HUES64 (cell line): ENCODE measurements at regions not wholly inside any gene's neighbourhood (a gene's known extent, or its start where the extent isn't known, plus 50 kb on each side); places are given as distances from the start of the nearest gene placed in this dataset.

Source experiments
- H3K27ac ChIP-seq: 2 replicates; pipeline ENCODE4 v1.7.0; 2013; ENCODE audit warnings: low read depth, low read length, inconsistent platforms
- H3K27me3 ChIP-seq: 2 replicates; pipeline ENCODE4 v1.6.1; 2013; ENCODE audit warnings: mild to moderate bottlenecking, low read length; ENCODE audit not compliant: insufficient read depth
- H3K36me3 ChIP-seq: 2 replicates; pipeline ENCODE4 v1.6.1; 2013; ENCODE audit warnings: mild to moderate bottlenecking, low read length; ENCODE audit not compliant: insufficient read depth
- H3K4me1 ChIP-seq: 2 replicates; pipeline ENCODE4 v1.6.1; 2013; ENCODE audit warnings: mild to moderate bottlenecking, low read length, moderate library complexity; ENCODE audit not compliant: insufficient read depth
- H3K4me3 ChIP-seq: 2 replicates; pipeline ENCODE4 v1.5.1; 2013; ENCODE audit warnings: mild to moderate bottlenecking, low read length, moderate library complexity
- H3K9ac ChIP-seq: 2 replicates; pipeline ENCODE4 v1.6.1; 2013; ENCODE audit warnings: mild to moderate bottlenecking, low read depth, low read length
- H3K9me3 ChIP-seq: 2 replicates; pipeline ENCODE4 v1.6.1; 2013; ENCODE audit warnings: low read depth, low read length; ENCODE audit not compliant: insufficient read depth
- WGBS: fragments of 150-250, 120-280 bp; methylation state at CpG from one replicate; pipeline ENCODE4 v1.1.7; 2013; ENCODE audit warnings: missing lambda C conversion rate; 5-methylcytosine and 5-hydroxymethylcytosine counted together

DNA sequence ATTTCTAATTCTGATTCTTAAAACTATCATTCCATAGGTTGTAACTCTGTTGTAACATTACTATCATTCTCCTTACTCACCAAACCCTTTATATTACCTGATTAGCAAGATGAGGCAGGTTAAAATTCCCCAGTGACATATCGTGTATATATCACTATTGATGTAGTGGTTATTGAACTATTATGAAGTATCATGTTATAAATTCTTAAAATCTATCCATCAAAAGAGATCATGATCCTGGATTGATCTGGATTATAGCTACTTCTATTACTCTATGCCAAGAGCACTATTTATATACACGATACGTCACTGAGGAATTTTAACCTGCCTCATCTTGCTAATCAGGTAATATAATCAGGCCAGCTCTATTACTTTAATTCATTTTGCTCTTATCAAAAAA, 533.9 kb downstream of the SLITRK6 start:
- Histone ChIP-seq H3K4me3 (no peak overlapping the region), H3K9me3 (no peaks in the 10 kb centered on the region), H3K4me1 (peaks cover 8% of the 10 kb centered on the region; the same call in 1 of the 2 replicates), H3K27ac (no peak overlapping the region), H3K9ac (no peak overlapping the region), H3K27me3 (no peaks in the 10 kb centered on the region), H3K36me3 (no peaks in the 10 kb centered on the region)
- 98% methylated on average over 2 of the region's 3 CpGs for WGBS

GRCh38 chr13:85262499-85262898, 536.7 kb downstream of the SLITRK6 start:
- no peak overlapping the region for H3K4me3 ChIP-seq
- H3K36me3 ChIP-seq = no peaks in the 10 kb centered on the region
- H3K4me1 ChIP-seq = peaks cover 8% of the 10 kb centered on the region; the same call in 1 of the 2 replicates
- no peaks in the 10 kb centered on the region for H3K27me3 ChIP-seq
- H3K9me3 ChIP-seq = no peaks in the 10 kb centered on the region
- 92% methylated on average over 1 of the region's 2 CpGs for WGBS
- H3K9ac ChIP-seq = no peak overlapping the region
- no peak overlapping the region for H3K27ac ChIP-seq

- Histone ChIP-seq H3K27me3 (no peaks in the 10 kb centered on the region), H3K4me3 (no peak overlapping the region), H3K36me3 (no peaks in the 10 kb centered on the region), H3K4me1 (peaks cover 8% of the 10 kb centered on the region; the same call in 1 of the 2 replicates), H3K27ac (no peak overlapping the region), H3K9me3 (no peaks in the 10 kb centered on the region), H3K9ac (no peak overlapping the region)
- WGBS = no CpG with 5 or more reads among the region's 1 CpG
These were observed 537.4 kb downstream of the SLITRK6 start for GRCh38 chr13:85261757-85262346.

DNA sequence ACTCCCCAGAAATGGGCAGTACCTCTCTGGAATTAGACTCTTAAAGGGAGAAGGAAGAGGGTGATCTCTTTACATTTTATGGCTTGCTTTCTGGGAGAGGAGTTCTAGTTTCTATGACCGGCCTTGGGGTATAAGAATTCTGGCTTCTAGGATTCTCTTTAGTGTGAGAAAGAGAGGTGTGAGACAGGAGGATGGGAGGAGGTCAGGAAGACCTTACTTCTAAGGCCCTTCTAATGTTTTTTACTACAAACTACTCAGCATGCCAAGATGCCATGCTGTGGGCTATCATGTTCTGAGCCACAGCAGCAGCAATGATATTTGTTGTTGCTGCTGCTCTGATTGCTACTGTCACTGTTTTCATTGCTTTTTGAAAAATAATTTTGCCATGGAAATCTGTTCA, 538.3 kb downstream of the SLITRK6 start:
- peaks cover 8% of the 10 kb centered on the region; the same call in 1 of the 2 replicates for H3K4me1 ChIP-seq
- WGBS = 58% methylated on average over 1 of the region's 1 CpG
- no peak overlapping the region for H3K4me3 ChIP-seq
- H3K36me3 ChIP-seq = no peaks in the 10 kb centered on the region
- H3K27me3 ChIP-seq = no peaks in the 10 kb centered on the region
- H3K9me3 ChIP-seq = no peaks in the 10 kb centered on the region
- H3K27ac ChIP-seq = no peak overlapping the region
- H3K9ac ChIP-seq = no peak overlapping the region

DNA sequence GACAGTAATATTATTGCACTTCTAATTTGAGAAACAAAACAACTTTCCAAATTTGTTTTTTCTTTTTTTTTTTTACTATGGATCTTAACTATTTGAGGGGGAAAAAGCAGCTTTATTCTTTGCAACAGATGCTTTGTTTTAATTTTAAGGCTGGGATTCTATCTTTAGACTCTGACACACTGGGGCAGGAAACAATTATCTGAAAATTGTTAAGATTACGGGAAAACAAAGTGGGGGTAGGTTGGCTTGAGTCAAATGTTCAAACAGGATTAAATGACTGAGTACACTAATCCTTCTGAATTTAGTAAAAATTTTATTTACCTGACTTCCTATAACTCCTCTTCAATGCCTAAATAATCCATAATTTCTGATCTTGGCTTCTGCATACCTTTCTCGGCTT, 543.2 kb downstream of the SLITRK6 start:
- H3K36me3 ChIP-seq = no peaks in the 10 kb centered on the region
- H3K9me3 ChIP-seq = no peaks in the 10 kb centered on the region
- H3K9ac ChIP-seq = no peak overlapping the region
- no peak overlapping the region for H3K27ac ChIP-seq
- no peak overlapping the region for H3K4me3 ChIP-seq
- 89% methylated on average over 2 of the region's 2 CpGs for WGBS
- H3K27me3 ChIP-seq = no peaks in the 10 kb centered on the region
- H3K4me1 ChIP-seq = no peaks in the 10 kb centered on the region

GRCh38 chr13:85254641-85255040, 544.6 kb downstream of the SLITRK6 start:
- Histone ChIP-seq H3K36me3 (no peaks in the 10 kb centered on the region), H3K4me3 (no peak overlapping the region), H3K9ac (no peak overlapping the region), H3K27me3 (no peaks in the 10 kb centered on the region), H3K4me1 (no peaks in the 10 kb centered on the region), H3K27ac (no peak overlapping the region), H3K9me3 (no peaks in the 10 kb centered on the region)
- 96% methylated on average over 6 of the region's 6 CpGs for WGBS

- Histone ChIP-seq H3K4me3 (no peak overlapping the region), H3K27ac (no peak overlapping the region), H3K27me3 (no peaks in the 10 kb centered on the region), H3K9me3 (no peaks in the 10 kb centered on the region), H3K4me1 (no peaks in the 10 kb centered on the region), H3K36me3 (no peaks in the 10 kb centered on the region), H3K9ac (no peak overlapping the region)
- 97% methylated on average over 4 of the region's 4 CpGs for WGBS
These were observed 550.1 kb downstream of the SLITRK6 start for GRCh38 chr13:85249151-85249550.

- H3K27ac ChIP-seq = no peak overlapping the region
- WGBS = 92% methylated on average over 3 of the region's 3 CpGs
- H3K36me3 ChIP-seq = no peaks in the 10 kb centered on the region
- no peaks in the 10 kb centered on the region for H3K4me1 ChIP-seq
- no peaks in the 10 kb centered on the region for H3K27me3 ChIP-seq
- no peak overlapping the region for H3K9ac ChIP-seq
- H3K9me3 ChIP-seq = no peaks in the 10 kb centered on the region
- H3K4me3 ChIP-seq = no peak overlapping the region
These were observed 551.4 kb downstream of the SLITRK6 start for GRCh38 chr13:85247780-85248179.

GRCh38 chr13:85243831-85244230, 555.4 kb downstream of the SLITRK6 start:
- H3K36me3 ChIP-seq = no peaks in the 10 kb centered on the region
- no peak overlapping the region for H3K4me3 ChIP-seq
- no peak overlapping the region for H3K27ac ChIP-seq
- no peaks in the 10 kb centered on the region for H3K4me1 ChIP-seq
- no peaks in the 10 kb centered on the region for H3K9me3 ChIP-seq
- H3K27me3 ChIP-seq = no peaks in the 10 kb centered on the region
- WGBS = 96% methylated on average over 2 of the region's 2 CpGs
- H3K9ac ChIP-seq = no peak overlapping the region

- no peaks in the 10 kb centered on the region for H3K4me1 ChIP-seq
- 89% methylated on average over 2 of the region's 2 CpGs for WGBS
- no peak overlapping the region for H3K27ac ChIP-seq
- no peaks in the 10 kb centered on the region for H3K27me3 ChIP-seq
- H3K9me3 ChIP-seq = no peaks in the 10 kb centered on the region
- H3K36me3 ChIP-seq = no peaks in the 10 kb centered on the region
- H3K9ac ChIP-seq = no peak overlapping the region
- no peak overlapping the region for H3K4me3 ChIP-seq
These were observed 558.2 kb downstream of the SLITRK6 start for GRCh38 chr13:85241060-85241459.

GRCh38 chr13:85236413-85236812, 562.8 kb downstream of the SLITRK6 start:
- no peaks in the 10 kb centered on the region for H3K4me1 ChIP-seq
- no peaks in the 10 kb centered on the region for H3K27me3 ChIP-seq
- no peak overlapping the region for H3K4me3 ChIP-seq
- H3K36me3 ChIP-seq = no peaks in the 10 kb centered on the region
- H3K9ac ChIP-seq = no peak overlapping the region
- H3K9me3 ChIP-seq = no peaks in the 10 kb centered on the region
- 89% methylated on average over 1 of the region's 1 CpG for WGBS
- no peak overlapping the region for H3K27ac ChIP-seq

GRCh38 chr13:85230691-85231093, 568.5 kb downstream of the SLITRK6 start:
- 91% methylated on average over 4 of the region's 4 CpGs for WGBS
- no peaks in the 10 kb centered on the region for H3K4me1 ChIP-seq
- H3K9me3 ChIP-seq = no peaks in the 10 kb centered on the region
- no peaks in the 10 kb centered on the region for H3K36me3 ChIP-seq
- H3K9ac ChIP-seq = no peak overlapping the region
- H3K27ac ChIP-seq = no peak overlapping the region
- no peaks in the 10 kb centered on the region for H3K27me3 ChIP-seq
- no peak overlapping the region for H3K4me3 ChIP-seq
